SW480 (cell line): ENCODE measurements at regions not wholly inside any gene's neighbourhood (a gene's known extent, or its start where the extent isn't known, plus 50 kb on each side); places are given as distances from the start of the nearest gene placed in this dataset.
"Not testable (repeated sequence)": the region's sequence is repeated elsewhere in the genome, so short reads cannot be mapped to it uniquely, and the experiment has no call there.

Source experiments
- DNase-seq: peaks from one replicate; pipeline ENCODE4 v3.0.0-alpha.2; 2016; ENCODE audit warnings: low spot score

DNA sequence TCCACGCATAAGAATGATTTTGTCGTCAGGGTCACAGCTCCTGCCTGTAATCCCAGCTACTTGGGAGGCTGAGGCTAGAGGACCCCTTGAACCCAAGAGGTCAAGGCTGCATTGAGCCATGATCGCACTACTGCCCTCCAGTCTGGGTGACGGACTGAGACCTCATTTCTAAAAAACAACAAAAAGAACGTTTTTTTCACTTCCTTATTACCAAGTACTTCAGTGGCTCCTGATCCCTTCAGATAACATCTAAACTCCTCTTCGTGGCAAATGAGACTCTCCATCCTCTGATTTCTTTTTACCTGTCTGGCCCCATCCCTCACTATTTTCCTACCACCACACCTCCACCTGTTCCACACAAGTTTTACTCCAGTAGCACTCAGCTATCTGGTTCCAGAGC, 105.4 kb upstream of the TLK1 start:
- no peak for DNase-seq

DNA sequence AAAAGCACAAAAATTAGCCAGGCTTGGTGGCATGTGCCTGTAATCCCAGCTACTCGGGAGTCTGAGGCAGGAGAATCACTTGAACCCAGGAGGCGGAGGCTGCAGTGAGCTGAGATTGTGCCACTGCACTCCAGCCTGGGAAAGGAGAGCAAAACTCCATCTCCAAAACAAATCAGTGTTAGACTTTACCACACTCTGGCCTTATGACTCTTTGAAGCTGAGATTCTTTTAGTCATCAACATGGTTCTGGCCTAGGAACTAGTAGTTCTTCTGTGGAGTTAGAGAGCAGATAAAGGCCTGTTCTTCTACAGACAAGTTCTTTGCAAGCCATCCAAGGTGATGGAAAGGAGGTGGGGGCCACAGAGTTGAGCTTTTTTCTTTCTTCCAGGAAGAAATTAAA, 100.8 kb upstream of the TLK1 start:
- DNase-seq = not testable (repeated sequence)

DNA sequence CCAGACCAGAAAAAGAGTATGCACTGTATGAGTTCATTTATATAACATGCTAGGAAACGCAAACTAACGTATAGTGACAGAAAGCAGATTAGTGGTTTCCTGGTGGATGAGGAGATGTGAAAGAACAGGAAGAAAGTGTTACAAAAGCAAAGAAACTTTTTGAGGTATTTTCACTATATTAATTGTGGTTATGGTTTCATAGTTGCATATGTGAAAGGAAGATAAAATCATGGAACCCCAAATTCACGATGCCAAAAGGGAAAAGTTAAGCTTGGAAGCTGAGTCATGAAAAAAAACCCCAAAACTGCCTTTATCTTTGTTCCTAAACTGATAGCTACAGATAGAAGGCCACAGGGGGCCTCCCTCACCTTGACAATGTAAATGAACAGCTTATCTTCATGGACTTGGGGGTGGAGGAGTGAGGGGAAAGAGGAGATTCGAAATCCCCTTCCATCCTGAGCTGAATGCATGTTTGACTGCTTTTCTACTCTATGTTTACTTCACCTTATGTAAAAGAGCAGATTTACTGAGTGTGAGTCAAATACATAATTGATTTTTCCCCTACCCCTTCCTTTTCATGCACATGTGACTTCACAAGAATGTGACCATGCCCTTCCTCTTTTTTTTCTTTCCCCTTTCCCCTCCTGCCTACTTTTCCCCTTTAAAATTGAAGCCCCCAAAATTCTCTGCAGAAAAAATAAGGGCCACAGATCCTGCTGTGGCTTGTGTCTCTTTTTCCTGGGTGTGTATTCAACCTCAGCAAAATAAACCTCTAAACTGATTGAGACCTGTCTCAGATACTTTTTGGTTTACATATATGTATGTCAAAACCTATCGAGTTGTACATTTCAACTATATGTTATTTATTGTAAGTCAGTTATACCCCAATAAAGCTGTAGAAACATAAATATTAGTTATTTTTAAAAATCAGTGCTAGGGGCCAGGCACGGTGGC, 100.1 kb upstream of the TLK1 start:
- no peak for DNase-seq

DNA sequence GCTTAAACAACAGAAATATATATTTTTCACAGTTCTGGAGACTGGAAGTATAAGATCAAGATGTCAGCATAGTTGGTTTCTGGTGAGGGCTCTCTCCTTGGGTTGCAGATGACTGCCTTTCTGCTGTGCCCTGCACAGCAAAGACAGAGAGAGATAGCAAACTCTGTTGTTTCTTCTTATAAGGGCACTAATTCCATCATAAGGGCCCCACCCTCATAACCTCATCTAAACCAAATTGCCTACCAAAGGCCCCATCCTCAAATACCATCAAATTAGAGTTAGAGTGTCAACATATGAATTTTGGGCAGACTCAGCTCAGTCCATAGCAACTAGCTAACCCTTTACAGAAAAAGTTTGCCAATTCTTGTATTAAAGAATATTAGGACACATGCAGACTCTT, 94.0 kb upstream of the TLK1 start:
- no peak for DNase-seq

DNA sequence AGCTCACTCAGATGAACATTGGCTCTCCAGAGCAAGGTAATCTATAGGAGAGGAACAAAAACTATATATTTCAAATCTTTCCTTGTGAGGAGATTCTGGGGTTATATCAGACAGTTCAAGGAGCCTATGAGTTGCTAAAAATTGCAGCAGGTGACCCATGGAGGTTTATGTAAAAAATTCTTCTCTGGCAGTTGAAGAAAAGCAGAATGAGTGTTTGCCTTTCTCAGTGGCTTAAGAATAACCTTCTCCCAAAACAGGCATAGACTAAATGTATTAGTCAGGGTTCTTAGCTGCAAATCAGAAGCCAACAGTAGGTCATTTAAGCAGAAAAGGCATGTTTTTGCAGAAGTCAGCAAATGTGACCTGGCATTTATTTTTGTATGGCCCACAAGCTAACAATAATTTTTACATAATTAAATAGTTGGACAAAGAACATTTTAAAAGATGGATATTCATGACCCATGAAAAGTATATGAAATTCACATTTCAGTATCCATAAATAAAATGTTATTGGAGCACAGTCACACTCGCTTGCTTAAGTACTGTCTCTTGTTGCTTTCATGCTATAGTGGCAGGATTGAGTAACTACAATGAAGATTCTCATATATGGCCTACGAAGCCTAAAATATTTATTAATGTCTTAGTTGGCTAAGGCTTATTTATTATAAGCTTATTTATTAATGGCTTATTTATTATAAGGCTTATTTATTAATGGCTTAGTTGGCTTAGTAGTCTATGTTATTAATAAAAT, 93.4 kb upstream of the TLK1 start:
- no peak for DNase-seq

DNA sequence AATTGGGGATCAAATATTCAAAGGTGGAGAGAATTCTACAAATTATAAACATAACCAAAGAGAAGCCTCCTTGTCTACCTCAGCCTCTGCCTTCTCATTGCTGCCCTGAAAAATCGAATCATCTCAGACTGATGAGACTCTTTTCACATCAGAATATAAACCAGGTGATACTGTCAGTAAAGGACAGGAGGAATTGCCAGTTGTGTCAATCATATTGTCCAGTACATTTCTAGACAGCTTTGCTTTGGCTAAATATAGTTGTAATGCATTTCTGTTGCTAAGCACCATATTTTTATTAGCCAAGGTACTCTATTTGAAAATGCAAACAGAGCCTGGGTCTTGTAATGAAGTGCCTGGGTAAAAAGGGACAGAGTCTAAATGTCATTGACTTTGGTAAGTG, 92.6 kb upstream of the TLK1 start:
- no peak for DNase-seq

DNA sequence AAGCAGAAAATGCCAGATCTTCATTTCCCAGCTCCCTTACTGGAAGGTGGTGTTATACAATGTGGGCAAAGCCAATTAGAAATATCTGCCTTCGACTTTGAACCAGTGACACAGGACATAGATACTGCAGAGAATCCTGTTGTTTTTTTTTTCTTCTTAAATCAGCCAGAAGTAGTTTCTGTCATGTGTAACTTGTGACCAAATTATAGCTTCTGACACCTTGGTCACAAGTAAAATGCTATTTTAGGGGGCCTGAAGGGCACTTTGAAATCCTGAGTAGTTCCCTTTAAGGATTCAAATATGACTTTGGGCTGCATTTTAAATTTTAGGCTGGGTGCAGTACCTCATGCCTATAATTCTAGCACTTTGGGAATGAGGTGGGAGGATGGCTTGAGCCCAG, 89.0 kb upstream of the TLK1 start:
- no peak for DNase-seq

DNA sequence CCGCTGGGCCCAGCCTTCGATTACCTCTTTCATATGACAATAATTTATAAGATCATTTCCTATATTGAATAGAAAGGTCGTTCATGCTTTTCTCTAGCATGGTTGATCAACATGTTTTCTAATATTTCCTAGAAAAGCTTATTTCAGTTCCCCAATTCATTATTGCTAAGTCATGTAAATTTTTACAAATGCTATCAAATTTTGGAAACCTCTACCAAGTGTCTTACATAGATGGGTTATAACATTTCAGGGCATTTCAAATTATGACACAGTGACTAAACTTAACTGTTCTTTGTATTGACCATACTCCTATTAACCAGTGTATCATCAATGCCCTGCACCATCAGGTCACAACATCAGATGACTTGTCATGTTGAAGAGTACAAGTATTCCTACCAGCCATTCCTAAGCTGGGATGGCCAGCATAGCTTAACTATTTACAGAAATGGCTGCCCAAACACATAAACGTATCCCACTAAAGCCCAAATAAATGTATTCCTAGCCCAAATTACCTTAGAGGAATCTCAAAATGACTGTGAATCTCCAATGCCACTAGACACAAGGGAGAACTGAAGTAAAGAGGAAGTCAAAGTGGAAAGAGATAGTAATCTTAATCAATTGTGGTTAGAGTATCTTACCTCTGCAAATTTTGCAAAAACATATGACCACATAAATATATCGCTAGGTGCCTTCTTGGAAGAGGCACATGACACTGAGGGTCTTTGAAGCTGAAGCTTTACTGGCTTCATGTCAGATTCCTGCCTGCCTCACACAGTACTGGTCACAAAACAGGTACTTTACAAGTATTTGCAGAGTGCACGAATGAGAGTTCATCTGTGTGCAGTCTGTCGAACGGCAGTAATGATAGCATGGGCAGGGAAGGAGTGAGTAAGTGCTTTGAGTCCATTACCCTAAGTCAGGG, 87.3 kb upstream of the TLK1 start:
- no peak for DNase-seq

DNA sequence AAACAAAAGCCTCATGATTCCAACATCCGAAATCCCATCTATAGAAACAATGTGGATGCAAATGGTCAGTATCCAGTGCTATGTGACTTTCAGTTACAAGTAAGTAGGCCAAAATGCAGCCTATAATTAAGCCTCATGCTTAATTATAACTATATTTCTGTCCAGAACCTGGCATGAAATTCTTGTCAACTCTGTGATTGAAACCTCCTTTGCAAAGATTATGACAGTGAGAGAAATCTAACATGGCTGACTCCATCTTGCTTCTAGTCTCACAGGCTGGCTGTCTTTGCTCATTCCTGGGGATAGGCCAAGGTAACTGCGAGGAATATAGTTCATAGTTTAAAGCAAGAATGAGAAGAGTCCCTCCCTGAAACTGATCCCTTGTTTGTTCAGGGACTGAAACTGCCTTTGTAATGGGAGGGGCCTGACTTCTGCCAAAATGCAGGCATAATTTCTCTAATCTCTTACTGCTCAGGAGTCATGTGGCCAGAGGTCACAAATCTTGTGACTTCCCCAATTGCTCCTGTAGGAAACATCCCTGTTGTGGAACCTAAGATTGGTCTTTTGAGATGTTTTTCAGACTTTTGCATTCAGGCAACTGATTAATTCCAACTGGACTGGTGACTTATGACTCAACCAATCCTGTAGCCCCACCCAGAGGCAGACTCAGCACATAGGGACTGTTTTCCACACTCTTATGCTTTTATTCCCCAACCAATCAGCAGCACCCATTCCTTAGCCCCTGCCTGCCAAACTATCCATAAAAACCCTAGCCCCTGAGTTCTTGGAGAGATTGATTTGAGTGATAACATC, 84.5 kb upstream of the TLK1 start:
- DNase-seq = no peak

DNA sequence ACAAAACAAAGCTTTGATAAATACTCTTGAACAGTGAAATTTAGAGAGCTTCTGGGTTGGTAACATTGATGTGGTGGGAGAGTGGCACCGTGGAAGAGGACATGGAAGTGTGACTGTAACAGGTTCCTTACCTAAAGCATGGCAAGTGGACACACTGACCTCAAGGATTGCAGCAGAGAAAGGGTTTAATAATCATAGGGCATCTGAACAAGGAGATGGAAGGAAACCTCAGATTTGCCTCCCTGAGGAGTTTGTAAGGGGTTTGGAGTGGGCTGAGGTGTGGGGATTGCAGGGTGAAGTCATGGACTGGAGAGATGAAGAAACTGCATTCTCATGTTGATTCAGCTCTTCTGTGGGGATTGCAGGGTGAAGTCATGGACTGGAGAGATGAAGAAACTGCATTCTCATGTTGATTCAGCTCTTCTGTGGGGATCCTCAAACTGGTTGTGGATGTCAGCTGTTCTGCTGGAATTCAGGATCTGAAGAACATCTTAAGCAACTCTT, 83.8 kb upstream of the TLK1 start:
- no peak for DNase-seq

DNA sequence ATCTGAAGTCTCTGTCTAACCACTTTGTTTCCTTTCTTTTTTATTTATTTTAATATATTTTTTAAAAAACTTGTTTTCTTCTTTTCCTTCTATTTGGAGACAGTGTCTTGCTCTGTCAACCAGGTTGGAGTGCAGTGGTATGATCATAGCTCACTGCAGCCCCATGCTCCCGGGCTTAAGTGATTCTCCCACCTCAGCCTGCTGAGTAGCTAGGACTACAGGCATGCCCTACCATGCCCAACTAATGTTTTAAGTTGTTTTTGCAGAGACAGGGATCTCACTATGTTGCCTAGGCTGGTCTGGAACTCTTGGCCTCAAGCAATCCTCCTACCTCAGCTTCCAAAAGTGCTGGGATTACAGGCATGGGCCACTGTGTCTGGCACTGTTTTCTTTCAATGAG, 81.1 kb upstream of the TLK1 start:
- DNase-seq = no peak

DNA sequence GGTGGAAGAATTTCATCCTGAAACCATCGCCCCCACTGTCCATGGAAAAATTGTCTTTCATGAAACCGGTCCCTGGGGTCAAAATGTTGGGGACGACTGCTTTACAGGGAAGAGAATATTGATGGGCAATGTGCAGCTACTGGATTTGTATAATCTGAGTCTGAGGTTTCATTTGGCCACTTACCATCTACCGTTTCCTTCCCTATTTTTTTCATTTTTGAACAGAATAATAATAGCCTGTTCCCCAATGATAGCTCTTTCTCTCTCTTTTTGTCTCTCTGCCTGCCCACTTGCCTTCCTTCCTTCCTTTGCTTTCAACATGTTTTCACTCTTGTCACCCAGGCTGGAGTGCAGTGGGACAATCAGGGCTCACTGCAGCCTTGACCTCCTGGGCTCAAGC, 78.3 kb upstream of the TLK1 start:
- no peak for DNase-seq

DNA sequence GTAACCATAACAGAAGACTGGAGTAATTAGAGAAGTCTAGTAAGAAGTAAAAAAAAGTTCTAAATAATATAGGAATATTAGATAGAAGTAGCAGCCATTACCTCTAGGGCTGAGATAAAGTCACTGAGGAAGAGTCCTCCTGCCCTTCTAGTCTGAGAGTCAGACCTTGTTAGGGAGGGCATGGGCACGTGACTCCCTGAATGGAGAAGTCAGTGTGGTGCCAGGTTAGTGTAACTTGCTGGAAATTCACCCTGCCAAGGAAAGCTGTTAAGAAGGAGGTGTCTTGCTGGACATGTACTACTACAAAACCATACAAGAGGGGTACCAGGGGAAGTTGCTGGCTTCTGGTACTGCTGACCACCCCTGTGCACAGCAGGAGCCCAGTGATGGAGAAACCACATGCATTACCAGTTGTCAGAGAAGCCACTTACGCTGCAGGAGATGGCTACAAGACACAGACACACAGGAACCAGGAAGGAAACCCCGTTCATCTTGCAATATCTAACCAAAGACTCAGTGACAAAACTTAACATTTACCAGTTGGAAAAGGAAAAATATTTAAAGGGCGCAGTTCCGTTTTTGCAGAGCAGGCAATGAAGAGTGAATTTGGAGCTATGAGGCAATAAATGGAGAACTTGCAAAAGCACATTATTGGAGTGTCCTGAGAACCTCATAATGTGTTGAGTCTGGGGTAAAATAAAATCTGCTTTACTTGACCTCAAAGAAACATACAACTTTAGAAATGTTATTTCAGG, 77.2 kb upstream of the TLK1 start:
- no peak for DNase-seq

DNA sequence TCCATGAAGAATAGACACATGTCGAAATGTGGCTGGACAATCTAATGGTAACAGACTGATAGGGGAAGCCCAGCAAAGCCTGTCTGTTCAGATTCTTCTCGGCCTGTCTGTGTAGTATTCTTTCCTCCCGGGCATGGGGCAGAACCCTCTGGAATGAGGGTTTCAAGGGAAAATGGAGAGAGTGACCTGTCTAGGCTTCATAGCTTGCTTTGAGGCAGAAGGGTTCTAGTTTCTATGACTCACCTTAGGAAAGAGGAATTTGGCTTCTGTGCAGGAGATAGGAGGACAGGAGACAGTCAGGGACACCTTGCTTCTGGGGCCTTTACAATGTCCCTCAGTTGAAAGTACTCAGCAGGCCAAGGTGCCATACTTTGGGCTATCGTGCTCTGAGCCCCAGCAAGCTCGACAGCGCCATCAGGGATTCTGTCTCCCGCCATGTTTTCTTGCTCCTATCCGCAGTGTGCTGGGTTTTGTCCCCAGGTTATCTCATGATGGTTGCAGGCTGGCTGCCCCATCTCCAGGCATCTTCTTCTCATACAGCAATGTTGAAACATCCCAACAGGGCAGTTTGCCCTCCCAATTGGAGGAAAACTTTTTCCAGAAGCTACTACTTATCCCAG, 74.7 kb upstream of the TLK1 start:
- DNase-seq = no peak

DNA sequence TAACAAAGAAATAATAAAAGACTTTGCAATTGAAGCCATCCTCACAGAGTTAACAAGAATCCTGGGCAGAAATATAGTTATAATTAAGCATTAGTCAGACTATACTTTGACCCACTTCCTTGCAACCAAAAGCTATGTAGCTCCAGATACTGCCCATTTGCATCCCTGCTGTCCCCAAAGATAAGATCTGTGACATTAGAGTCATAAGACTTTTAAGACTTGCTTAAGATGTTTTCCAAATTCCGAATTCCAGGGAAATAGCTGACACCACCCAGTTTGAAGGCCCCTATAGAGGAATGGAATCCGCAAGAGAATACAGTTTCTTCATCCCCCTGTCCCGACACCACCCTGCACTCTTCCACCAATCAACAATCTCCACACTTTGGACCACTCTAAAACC, 69.5 kb upstream of the TLK1 start:
- DNase-seq = no peak

DNA sequence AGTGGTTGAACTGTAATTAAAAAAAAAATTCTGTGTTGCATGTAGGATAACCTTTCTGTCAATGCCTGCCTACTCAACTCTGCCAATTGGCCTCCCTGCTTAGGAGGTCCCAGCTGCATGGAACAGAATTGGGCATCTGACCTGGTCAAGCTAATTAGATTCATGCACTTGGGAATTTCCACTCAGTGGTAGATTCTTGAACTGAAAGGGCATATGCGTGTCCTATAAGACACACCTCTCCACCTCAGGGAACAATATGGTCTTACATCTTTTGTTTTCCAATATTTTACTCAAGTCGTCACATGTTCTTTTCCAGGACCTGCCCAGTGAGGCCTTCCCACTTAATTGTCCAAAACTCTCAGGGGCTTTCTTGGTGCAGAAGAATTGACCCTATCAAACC, 68.1 kb upstream of the TLK1 start:
- no peak for DNase-seq

DNA sequence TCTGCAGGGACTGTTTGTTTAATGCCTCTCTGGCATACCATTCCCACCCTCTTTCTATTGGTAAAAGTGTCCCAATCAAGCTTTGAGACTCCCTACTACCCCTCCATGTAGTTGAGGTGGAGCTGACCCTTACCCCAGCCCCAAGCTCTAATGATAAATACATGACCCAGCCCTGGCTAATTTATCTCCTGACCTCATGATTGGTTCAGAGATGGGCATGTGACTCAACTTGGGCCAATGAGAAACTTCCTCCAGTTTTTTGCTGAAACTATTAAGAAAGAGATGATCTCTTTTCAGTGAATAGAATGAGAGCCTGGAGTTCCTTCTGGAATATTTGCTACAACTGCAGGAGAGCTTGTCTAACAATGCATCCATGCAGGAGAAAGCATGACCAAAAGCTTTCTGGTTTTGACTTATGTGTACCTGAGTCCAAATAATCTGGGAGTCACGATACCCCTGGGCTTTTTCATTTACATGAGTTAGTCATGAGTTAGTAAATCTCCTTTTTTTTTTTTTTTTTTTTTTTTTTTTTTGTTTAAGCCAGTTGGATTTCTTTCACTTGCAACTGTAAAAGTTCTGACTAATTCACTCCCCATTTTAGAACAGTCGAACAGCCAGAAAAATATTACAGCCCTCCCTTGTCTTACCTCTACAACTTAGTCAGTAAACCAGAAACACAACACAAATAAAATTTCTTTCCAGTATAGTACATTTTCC, 66.5 kb upstream of the TLK1 start:
- no peak for DNase-seq

DNA sequence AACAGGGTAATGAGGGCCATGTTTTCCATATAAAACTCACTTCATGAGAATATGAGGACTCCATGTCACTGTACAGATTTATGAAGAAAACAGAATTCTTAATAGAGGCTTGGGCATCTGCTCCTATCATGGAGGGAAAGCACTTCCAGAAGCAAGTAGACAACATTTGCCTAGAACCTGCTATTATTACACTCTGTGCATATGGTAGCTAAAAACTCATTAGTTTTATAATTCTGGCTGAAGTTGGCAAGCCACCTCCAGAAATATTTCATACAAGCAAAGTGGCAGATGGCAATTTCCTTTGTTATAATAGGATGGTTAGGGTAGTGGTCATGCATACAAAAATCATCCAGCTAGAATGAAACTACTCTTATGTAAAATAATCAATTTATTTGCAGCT, 65.8 kb upstream of the TLK1 start:
- DNase-seq = no peak

DNA sequence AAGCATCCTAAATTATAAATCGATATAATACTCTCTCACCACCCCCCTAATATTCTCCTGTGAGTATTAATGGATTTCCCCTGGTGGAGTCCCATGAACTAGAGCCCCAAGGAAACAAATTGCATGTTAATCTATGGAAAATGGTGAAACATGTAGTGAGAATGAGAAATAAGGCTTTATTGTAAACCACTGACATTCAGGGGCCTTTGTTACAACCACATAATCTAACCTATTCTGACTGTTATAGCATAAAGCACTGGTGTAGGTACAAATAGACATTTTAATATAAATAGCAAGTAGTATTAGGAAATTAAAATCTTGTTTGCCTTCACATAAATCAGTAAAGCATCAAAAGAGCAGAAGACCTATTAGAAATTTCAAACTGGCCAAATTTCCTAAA, 65.3 kb upstream of the TLK1 start:
- no peak for DNase-seq
